Upper lobe of left lung (tissue), 6 donors: ENCODE measurements at regions not wholly inside any gene's neighbourhood (a gene's known extent, or its start where the extent isn't known, plus 50 kb on each side); places are given as distances from the start of the nearest gene placed in this dataset.
A peak's percentile ranks its signal among the peaks of the same experiment; 100 is the strongest.

Source experiments
- ATAC-seq, 2 donors: fragments of 200-7000 bp; cut with Tn5 transposase; one replicate each; pipeline ENCODE4 v1.9.1; 2022; ENCODE audit warnings: mild to moderate bottlenecking in 2 of 2, moderate library complexity in 2 of 2; ENCODE audit not compliant: low FRiP score in 2 of 2
- DNase-seq, 2 donors: peaks; one replicate each; pipeline ENCODE4 v3.0.0-alpha.2; 2019 to 2020
- H3K27ac ChIP-seq, 4 donors: fragments of 200-600 bp; sonication (generic); one replicate each; pipeline ENCODE4 v1.5.1; 2016 to 2019
- H3K27me3 ChIP-seq, 4 donors: fragments of 200-600 bp; sonication (generic); one replicate each; pipeline ENCODE4 v1.5.1; 2017 to 2019
- H3K36me3 ChIP-seq, 4 donors: fragments of 200-600 bp; sonication (generic); one replicate each; pipeline ENCODE4 v1.5.1; 2016 to 2019
- H3K4me1 ChIP-seq, 4 donors: fragments of 200-600 bp; sonication (generic); one replicate each; pipeline ENCODE4 v1.5.1; 2018 to 2019
- H3K4me3 ChIP-seq, 4 donors: fragments of 200-600 bp; sonication (generic); one replicate each; pipeline ENCODE4 v1.5.1; 2017 to 2019; ENCODE audit warnings: mild to moderate bottlenecking in 2 of 4, moderate library complexity in 1 of 4
- H3K9me3 ChIP-seq, 4 donors: fragments of 200-600 bp; sonication (generic); one replicate each; pipeline ENCODE4 v1.5.1; 2018 to 2019
- EP300 ChIP-seq, 4 donors: sonication (generic); formaldehyde crosslinking; IDR thresholded peaks; one replicate each; pipeline ENCODE4 v1.5.1; 2017; ENCODE audit warnings: antibody characterized with exemption in 4 of 4, control low read depth in 2 of 4
- POLR2A ChIP-seq, 4 donors: fragments of 450-650 bp; IDR thresholded peaks; one replicate each; pipeline ENCODE4 v1.5.1; 2016 to 2017; ENCODE audit warnings: antibody characterized with exemption in 4 of 4, mild to moderate bottlenecking in 2 of 4
- POLR2AphosphoS5 ChIP-seq, 2 donors: sonication (generic); formaldehyde crosslinking; IDR thresholded peaks; one replicate each; pipeline ENCODE4 v1.5.1; 2017; ENCODE audit warnings: antibody characterized with exemption in 2 of 2
- WGBS, 2 donors: methylation state at CpG; one replicate each; pipeline ENCODE4 v1.1.5; 2017 to 2018; 5-methylcytosine and 5-hydroxymethylcytosine counted together
- TF ChIP-seq, protein P1 (sequence below), 6 experiments: fragments of 450-650 bp in 4 of 6; fragments of 200-600 bp in 2 of 6; sonication (generic) in 2 of 6; IDR thresholded peaks; one replicate each; pipeline ENCODE4 v1.5.1; 2016 to 2019; ENCODE audit warnings: antibody characterized with exemption in 6 of 6
- donor health status: DM: no; HTN: no; CAD: no; lungs with moderate emphysema.
- donor health status: DM: no; HTN: yes; CAD: no; lungs with severe emphysema.

- DNase-seq = no peak
- WGBS, 2 donors = 48 to 53% methylated on average over 6 of the region's 6 CpGs
These were observed 94.0 kb upstream of the LRRN1 start for GRCh38 chr3:3705090-3705775.

DNA sequence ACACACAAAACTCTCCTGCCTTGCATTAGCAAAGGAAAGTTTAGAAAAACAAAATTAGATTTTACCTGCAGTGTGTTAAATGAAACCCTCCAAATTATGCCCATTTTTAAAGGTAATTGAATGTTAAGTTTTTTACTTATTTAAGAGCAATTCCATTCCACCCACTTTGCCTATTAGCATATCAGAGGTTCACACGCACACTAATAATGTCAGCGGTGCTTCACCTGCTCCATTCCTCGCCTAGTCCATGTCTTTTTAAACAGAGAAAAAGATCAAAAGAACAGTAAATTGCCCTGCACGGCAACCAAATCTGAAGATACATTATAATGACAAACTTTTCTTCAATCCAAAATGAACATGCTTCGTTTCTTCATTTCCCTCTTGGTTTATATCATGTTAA is 97.3 kb upstream of the LRRN1 start:
- Histone ChIP-seq H3K4me1 (no peaks in the 10 kb centered on the region), H3K27ac (no peak overlapping the region), H3K27me3 (no peaks in the 10 kb centered on the region), H3K9me3 (no peaks in the 10 kb centered on the region), H3K4me3 (no peak overlapping the region), H3K36me3 (no peaks in the 10 kb centered on the region)
- no peak for ATAC-seq
- WGBS, 2 donors = 90 to 94% methylated on average over 5 of the region's 5 CpGs
- TF ChIP-seq, protein P1, sequence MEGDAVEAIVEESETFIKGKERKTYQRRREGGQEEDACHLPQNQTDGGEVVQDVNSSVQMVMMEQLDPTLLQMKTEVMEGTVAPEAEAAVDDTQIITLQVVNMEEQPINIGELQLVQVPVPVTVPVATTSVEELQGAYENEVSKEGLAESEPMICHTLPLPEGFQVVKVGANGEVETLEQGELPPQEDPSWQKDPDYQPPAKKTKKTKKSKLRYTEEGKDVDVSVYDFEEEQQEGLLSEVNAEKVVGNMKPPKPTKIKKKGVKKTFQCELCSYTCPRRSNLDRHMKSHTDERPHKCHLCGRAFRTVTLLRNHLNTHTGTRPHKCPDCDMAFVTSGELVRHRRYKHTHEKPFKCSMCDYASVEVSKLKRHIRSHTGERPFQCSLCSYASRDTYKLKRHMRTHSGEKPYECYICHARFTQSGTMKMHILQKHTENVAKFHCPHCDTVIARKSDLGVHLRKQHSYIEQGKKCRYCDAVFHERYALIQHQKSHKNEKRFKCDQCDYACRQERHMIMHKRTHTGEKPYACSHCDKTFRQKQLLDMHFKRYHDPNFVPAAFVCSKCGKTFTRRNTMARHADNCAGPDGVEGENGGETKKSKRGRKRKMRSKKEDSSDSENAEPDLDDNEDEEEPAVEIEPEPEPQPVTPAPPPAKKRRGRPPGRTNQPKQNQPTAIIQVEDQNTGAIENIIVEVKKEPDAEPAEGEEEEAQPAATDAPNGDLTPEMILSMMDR (IDR thresholded peaks at IDR 0.05) = no peak
- no peak for TF ChIP-seq POLR2A (IDR thresholded peaks at IDR 0.05)
- no peak for TF ChIP-seq POLR2AphosphoS5 (IDR thresholded peaks at IDR 0.05)
- TF ChIP-seq EP300 (IDR thresholded peaks at IDR 0.05) = no peak
- DNase-seq = no peak

More at GRCh38 chr3:3705090-3705775, 94.0 kb upstream of the LRRN1 start:
- Histone ChIP-seq H3K36me3 (no peaks in the 10 kb centered on the region), H3K27me3 (no peaks in the 10 kb centered on the region), H3K4me1 (no peaks in the 10 kb centered on the region), H3K4me3 (no peak overlapping the region), H3K27ac (no peak overlapping the region), H3K9me3 (no peaks in the 10 kb centered on the region)
- TF ChIP-seq POLR2AphosphoS5 (IDR thresholded peaks at IDR 0.05) (no peak), POLR2A (IDR thresholded peaks at IDR 0.05) (no peak), EP300 (IDR thresholded peaks at IDR 0.05) (no peak)
- TF ChIP-seq, protein P1 (IDR thresholded peaks at IDR 0.05) = no peak
- peak in 1 of 2 donors; percentile 67 for ATAC-seq

GRCh38 chr3:3699816-3700633 is 99.2 kb upstream of the LRRN1 start:
- Histone ChIP-seq H3K9me3 (no peaks in the 10 kb centered on the region), H3K4me1 (no peaks in the 10 kb centered on the region), H3K27me3 (no peaks in the 10 kb centered on the region), H3K27ac (no peak overlapping the region), H3K4me3 (no peak overlapping the region), H3K36me3 (no peaks in the 10 kb centered on the region)
- WGBS, 2 donors = 66 to 71% methylated on average over 7 of the region's 7 CpGs
- TF ChIP-seq EP300 (IDR thresholded peaks at IDR 0.05) (no peak), POLR2A (IDR thresholded peaks at IDR 0.05) (no peak), POLR2AphosphoS5 (IDR thresholded peaks at IDR 0.05) (no peak)
- TF ChIP-seq, protein P1 (IDR thresholded peaks at IDR 0.05) = no peak
- no peak for DNase-seq
- peak in 1 of 2 donors; percentile 20 for ATAC-seq

DNA sequence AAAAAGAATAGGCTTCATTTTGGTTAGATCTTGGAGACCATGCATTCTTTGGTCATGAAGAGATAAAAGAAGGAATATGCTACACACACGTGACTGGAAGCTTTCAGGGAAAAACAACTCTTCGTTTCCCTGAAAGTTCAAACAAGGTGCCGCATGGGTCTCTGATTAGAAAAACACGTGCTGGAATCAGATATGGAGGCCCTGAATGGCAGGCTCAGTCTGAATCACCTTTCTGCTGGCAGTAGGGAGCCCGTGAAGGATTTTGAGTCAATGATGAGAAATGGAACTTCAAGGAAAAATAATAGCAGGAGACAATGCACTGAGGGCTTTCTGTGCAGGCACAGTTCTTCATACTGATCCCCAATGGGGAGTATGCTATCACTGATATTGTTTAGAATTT is 99.8 kb upstream of the LRRN1 start:
- Histone ChIP-seq H3K27me3 (no peaks in the 10 kb centered on the region), H3K4me3 (no peak overlapping the region), H3K4me1 (no peaks in the 10 kb centered on the region), H3K9me3 (no peaks in the 10 kb centered on the region), H3K36me3 (no peaks in the 10 kb centered on the region), H3K27ac (no peak overlapping the region)
- no peak for DNase-seq
- WGBS, 2 donors = 76 to 89% methylated on average over 5 of the region's 5 CpGs
- ATAC-seq = no peak
- TF ChIP-seq EP300 (IDR thresholded peaks at IDR 0.05) (no peak), POLR2AphosphoS5 (IDR thresholded peaks at IDR 0.05) (no peak), POLR2A (IDR thresholded peaks at IDR 0.05) (no peak)
- TF ChIP-seq, protein P1 (IDR thresholded peaks at IDR 0.05) = no peak
